ENCODE measurements at regions not wholly inside any gene's neighbourhood (a gene's known extent, or its start where the extent isn't known, plus 50 kb on each side); places are given as distances from the start of the nearest gene placed in this dataset.

DNA sequence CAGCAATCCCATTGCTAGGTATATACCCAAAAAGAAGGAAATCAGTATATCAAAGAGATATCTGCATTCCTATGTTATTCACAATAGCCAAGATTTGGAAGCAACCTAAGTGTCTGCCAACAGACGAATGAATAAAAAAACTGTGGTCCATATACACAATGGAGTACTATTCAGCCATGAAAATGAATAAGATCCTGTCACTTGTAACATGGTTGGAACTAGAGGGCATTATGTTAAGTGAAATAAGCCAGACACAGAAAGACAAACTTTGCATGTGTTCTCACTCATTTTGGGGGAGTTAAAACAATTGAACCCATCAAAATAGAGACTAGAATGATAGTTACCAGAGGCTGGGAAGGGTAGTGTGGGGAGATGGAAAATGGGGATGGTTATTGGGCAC, 323.5 kb upstream of the NFE2L3 start:
- TF ChIP-seq, protein P1, sequence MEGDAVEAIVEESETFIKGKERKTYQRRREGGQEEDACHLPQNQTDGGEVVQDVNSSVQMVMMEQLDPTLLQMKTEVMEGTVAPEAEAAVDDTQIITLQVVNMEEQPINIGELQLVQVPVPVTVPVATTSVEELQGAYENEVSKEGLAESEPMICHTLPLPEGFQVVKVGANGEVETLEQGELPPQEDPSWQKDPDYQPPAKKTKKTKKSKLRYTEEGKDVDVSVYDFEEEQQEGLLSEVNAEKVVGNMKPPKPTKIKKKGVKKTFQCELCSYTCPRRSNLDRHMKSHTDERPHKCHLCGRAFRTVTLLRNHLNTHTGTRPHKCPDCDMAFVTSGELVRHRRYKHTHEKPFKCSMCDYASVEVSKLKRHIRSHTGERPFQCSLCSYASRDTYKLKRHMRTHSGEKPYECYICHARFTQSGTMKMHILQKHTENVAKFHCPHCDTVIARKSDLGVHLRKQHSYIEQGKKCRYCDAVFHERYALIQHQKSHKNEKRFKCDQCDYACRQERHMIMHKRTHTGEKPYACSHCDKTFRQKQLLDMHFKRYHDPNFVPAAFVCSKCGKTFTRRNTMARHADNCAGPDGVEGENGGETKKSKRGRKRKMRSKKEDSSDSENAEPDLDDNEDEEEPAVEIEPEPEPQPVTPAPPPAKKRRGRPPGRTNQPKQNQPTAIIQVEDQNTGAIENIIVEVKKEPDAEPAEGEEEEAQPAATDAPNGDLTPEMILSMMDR (IDR thresholded peaks at IDR 0.05), result no peak
- no peak for TF ChIP-seq POLR2AphosphoS5 (IDR thresholded peaks at IDR 0.05)

All from breast epithelium (tissue), 3 donors.